HG03432 (cell line): ENCODE measurements at regions not wholly inside any gene's neighbourhood (a gene's known extent, or its start where the extent isn't known, plus 50 kb on each side); places are given as distances from the start of the nearest gene placed in this dataset.

Experiments
- ATAC-seq: cut with Tn5 transposase; IDR thresholded peaks from one replicate; pipeline ENCODE4 v1.9.1; 2021; ENCODE audit warnings: mild to moderate bottlenecking, moderate library complexity; ENCODE audit not compliant: unreplicated experiment

DNA sequence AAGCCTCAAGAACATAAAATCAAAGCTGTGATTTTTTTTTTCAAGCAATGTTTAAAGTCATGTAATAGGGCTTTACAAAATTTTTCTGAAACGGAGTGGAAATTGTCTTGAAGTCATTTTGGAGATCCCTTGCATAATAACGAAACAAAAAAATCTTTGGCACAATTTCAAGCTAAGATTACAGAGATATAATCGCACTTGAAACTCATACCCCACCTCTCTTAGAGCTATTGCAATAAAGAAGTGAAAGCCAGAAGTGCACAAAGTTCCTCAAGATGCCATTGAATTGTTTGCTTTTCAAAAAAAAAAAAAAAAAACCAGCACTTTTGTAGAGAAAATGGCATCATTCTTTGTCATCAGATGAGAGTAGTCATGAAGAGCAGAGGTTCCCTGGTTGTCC, 152.3 kb downstream of the PAX3 start:
- ATAC-seq: no peak

DNA sequence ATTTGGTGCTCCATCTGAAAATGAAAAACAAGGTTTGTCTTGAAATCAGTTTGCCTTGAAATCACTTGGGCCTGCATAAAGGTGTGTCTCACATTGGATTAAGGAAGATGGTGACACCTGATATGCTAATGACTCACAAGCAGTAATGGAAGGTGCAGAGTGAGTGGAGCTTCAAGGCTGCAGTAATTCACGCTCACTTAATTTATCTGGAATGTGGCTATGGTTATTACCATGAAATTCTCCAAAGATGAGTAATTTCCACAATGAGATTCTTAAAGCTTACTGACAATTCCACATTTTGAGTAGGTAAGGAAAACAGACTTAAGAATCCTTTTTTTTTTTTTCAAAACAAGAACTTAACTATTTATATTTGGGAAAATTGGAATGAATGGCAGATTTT, 156.8 kb downstream of the PAX3 start:
- ATAC-seq: no peak

DNA sequence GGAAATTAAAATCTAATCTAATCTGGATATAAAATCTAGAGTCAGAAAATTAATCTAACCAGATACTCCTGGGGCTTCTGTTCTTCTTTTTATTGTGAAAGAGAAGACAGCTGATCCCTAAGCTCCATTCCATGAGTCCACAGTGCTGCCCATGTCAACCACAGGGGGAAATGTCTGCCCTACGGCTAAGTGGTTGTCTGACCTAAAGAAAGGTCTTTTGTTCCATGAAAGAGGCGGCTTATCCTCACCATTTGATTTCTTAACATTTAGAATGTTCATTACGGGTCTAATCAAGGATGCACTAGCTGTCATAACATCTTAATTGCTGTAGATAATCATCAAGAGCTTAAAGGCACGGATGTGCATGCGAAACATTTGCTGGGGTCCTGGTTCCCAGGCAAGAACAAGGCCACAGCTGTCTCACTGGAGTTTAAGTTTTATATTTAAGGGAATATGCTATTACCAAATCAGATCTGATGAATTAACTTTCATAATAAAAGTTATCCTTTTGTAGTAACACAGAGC, 162.6 kb downstream of the PAX3 start:
- no peak for ATAC-seq

DNA sequence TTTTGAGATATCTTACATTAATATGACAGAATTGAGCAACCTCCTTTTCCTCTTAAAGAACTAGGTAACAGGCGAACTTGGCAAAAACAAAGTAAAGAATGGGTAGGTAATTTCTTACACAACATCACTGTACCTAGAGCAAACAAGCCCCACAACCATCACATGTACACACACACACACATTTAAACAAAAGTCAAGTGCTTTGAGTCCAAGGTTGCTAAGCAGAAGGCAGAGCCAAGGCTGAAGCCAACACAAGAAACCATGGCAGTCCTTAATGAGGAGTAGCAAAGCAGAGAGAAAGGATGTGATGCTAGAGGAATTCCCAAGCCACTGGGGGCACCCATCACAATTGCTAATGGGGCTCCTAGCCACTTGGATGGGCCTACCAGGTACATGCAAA, 164.1 kb downstream of the PAX3 start:
- no peak for ATAC-seq

DNA sequence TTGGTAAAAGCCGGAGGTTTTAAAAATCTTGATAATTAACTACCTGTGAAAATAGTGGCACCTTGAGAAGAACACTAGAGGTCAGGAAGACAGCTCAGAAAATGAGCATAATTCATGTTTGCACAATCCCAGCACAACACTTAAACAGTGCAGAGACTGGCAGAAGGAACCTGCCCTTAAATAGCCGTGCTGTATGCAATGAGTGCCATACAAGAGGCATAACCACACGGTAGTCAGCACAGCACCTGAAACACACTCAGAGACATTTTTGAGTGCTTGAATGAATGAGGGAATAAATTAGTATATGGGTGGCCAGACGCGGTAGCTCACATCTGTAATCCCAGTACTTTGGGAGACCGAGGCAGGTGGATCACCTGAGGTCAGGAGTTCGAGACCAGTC, 164.9 kb downstream of the PAX3 start:
- no peak for ATAC-seq

DNA sequence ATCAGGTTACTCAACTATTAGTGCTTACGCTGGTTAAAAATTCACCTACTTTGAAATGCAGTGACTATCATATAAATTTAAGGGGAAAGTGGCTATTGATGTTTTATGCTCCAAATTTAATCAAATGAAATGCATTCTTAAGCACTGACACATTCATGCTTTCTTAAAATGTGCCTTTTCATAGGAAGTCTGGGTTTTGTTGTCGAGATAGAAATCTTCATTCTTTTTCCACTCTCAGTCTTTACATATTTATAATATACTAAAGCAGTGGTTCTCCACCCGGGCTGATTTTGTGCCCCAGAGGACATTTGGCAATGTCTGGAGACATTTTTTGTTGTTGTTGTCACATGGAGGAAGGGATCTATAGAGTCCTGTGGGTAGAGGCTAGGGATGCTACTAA, 167.9 kb downstream of the PAX3 start:
- ATAC-seq: no peak

GRCh38 chr2:222127660-222128059, 171.1 kb downstream of the PAX3 start:
- no peak for ATAC-seq

- ATAC-seq: no peak
These were observed 177.9 kb downstream of the PAX3 start for GRCh38 chr2:222120933-222121332.

GRCh38 chr2:222115296-222115695, 183.5 kb downstream of the PAX3 start:
- no peak for ATAC-seq

- no peak for ATAC-seq
These were observed 189.7 kb downstream of the PAX3 start for GRCh38 chr2:222108957-222109585.

- ATAC-seq: no peak
These were observed 190.3 kb downstream of the PAX3 start for GRCh38 chr2:222108497-222108896.

GRCh38 chr2:222105046-222105445, 193.8 kb downstream of the PAX3 start:
- ATAC-seq: no peak

DNA sequence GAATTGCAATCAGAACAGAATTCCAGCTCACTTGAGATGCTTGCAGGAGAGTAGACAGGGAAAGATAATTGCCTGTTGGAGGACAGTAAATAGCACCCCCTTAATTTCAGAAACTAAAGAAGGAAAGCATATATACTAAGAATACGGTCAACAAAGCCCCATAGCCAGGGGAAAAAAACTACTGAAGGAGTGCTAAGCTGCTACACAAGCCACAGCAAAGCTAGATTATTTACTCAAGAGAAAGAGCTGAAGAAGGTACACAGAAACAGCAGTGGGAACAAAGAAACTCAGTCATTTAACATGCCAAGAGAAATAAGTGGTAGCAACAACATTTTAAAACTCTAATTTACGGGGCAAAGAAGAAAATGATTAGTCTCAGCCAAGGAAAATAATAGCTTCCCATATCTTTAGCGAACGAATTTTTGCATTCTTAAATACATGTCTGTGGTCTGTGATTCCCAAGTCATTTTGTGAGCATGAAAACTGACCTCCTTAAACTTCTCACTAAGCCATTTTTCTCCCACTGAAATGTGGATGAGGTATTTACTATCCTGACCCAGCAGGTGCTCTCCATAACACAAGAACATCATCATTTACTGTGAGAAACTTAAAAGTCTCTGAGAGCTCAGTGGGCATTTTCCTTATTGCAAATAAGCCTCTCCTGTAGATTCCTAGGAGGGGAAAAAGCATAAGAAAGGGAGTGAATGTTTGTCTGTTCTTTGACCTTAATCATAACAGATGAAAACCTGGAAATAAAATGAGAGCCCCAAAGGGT, 196.0 kb downstream of the PAX3 start:
- ATAC-seq: no peak

DNA sequence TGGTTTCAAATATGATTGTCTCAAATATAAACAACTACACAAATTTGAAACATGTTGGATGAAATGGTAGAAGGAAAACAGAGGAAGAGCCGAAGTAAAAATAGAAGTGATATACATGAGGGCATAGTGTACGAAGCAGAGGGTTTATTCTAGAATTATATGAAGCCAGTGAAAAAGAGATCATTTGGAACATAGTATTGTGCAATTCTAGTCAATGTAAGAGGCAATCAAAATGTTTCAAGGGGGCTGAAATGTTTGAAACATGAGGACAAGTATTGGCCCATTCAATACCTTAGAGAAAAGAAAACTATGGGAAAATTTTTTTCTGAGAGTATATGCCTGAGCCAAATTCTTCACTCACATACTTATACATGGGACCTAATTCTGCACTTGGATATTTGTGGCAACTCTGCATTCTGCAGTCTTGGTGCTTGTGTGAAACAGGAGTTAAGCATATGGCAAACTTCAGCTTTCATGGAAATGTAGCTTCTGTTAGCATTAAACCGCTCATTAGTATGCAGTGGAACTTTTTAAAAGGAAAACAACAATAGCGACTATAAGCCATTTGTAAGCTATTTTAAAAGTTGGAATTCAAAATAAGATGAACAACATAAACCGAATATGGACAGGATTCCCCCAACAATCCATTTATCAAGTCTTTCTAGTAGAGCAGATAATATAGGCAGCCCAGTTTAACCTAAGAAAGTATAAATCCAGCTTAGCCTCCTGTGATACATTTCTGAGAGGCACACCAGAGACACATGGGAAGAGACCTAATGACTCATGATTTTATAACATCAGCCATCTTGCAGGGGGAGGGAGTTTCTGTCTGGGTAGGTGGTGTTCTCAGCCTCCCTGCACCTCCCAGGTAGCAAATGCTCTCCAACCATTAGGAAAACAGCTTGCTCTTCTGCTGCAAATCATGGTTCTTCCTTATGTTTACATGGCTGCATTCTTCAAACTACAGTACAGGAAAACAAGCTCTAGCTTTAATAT, 197.8 kb downstream of the PAX3 start:
- ATAC-seq: no peak

DNA sequence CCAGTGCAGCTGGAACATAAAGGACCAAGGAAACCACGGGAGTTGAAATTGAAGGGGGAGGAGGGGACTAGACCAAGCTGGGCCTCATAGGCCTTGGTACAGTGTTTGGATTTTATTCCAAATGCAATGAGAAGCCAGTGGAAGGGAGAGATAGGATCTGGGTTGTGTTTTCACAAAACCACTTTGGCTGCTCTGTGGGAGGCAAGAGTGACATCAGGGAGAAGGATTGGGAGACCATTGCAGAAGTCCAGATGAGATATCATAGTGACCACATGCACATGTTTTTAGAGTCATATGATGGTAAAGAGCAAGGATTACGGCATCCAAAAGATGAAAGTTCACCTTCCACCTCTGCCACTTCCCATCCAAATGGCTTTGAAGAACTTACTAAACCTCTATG, 210.2 kb downstream of the PAX3 start:
- no peak for ATAC-seq

DNA sequence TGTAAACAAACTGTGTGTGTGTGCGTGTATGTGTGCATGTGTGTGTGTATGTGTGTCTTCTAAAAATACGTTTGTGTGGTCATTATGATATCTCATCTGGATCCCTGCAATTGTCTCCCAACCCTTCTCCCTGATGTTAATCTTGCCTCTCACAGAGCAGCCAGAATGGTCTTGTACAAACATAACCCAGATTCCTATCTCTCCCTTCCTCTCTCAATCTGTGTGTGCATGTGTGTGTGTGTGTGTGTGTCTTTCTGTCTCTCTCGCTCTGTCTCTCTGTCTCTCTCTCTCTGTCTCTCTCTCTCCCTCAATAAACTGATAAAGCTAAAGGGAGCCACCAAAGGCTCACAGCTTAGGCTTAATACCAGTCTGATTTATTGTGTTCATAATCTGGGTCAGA, 210.8 kb downstream of the PAX3 start:
- no peak for ATAC-seq

- no peak for ATAC-seq
These were observed 216.6 kb downstream of the PAX3 start for GRCh38 chr2:222082201-222082600.

DNA sequence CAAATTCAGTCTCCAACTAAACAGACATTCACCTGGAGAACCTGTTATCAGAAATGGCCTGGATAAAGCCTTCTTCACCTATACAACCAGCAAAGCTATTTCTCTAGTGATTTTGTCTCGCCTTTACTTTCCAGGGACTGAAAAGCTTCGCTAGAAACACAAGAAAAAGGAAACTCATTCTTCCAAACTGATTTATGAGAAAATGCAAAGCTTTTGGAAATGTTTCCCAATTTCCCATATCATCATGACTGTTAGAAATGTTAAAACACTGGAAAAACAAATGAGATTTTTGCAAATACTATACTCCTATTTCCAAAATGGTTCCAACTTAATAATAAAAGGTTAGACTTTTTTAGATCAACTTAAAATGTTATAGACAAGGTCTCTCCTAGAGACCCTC, 218.7 kb downstream of the PAX3 start:
- no peak for ATAC-seq

DNA sequence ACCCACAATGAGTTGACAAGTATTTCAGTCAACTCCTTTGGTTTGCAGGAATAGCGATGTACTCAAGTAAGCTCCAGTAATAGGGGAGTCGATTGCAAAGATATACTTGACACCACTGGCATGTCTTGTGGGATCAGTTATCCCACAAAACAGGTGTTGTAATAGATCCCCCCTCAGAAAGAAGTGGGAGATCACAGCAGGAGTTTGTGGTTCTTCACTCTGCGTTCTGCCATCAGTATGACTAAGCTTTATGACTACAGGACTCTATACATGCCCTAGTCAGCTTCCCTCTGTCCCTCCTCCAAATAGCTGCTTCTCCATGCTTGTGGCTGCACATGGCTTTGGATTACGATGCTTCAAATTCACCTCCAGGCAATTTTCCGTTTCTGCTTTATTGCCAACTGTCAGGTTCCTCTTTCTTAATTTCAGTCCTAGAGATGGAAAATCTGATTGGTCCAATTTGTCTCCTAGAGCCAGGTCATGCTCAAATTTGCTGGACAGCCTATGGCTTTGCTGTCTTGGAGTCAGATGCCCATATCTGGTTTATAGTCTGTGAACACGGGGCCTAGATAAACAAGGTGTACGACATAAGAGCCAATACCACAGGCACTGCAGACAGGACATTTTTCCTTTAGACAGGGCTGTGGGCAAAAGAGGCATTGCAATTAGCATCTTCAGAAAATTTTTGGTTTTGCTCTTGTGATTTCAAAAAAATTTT, 221.7 kb downstream of the PAX3 start:
- ATAC-seq: no peak

- no peak for ATAC-seq
These were observed 224.1 kb downstream of the PAX3 start for GRCh38 chr2:222074674-222075073.

DNA sequence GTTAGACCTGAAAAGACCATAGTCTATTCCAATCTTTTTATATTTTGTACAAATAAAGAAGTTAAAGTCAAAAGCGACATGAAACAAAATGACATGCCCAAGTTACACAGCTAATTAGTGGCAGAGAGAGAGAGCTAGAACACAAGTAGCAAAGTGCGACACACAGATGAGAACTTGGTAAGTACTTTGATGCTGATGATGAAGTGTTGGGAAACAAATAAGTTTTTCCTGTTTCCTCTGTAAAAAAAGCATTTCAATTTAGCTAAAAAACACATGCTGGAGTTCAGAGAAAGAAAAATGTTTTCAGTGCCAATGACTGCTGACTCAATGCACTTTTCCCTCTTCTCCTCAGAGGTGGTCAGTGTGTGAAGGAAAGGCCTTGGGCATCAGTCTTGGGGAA, 226.9 kb downstream of the PAX3 start:
- no peak for ATAC-seq
